ENCODE measurements at regions not wholly inside any gene's neighbourhood (a gene's known extent, or its start where the extent isn't known, plus 50 kb on each side); places are given as distances from the start of the nearest gene placed in this dataset.

GRCh38 chr16:55015181-55015913, 84.7 kb downstream of the IRX5 start:
- TF ChIP-seq MAZ (IDR thresholded peaks at IDR 0.05; ENCODE audit: borderline replicate concordance, low read depth, low read length) (no peak), CTCF (conservative IDR thresholded peaks at IDR 0.05; ENCODE audit: low read depth, low read length) (no peak), RAD21 (IDR thresholded peaks at IDR 0.05; ENCODE audit: low read length) (no peak), POLR2A (IDR thresholded peaks at IDR 0.05; ENCODE audit: low read depth, low read length) (no peak), RFX5 (IDR thresholded peaks at IDR 0.05; ENCODE audit: low read depth, low read length) (no peak), FOS (IDR thresholded peaks at IDR 0.05; ENCODE audit: low read depth, low read length) (no peak), BHLHE40 (IDR thresholded peaks at IDR 0.05; ENCODE audit: low read depth, low read length) (no peak), MXI1 (IDR thresholded peaks at IDR 0.05; ENCODE audit: borderline replicate concordance, low read depth, low read length) (no peak), USF2 (IDR thresholded peaks at IDR 0.05; ENCODE audit: low read depth, low read length) (no peak), RCOR1 (IDR thresholded peaks at IDR 0.05; ENCODE audit: insufficient replicate concordance, low read length) (no peak), CEBPB (IDR thresholded peaks at IDR 0.05; ENCODE audit: low read depth, low read length) (no peak), SMC3 (IDR thresholded peaks at IDR 0.05; ENCODE audit: low read depth, low read length) (no peak), MAFK (IDR thresholded peaks at IDR 0.05; ENCODE audit: low read depth, low read length) (no peak)
- TF ChIP-seq, protein P1, sequence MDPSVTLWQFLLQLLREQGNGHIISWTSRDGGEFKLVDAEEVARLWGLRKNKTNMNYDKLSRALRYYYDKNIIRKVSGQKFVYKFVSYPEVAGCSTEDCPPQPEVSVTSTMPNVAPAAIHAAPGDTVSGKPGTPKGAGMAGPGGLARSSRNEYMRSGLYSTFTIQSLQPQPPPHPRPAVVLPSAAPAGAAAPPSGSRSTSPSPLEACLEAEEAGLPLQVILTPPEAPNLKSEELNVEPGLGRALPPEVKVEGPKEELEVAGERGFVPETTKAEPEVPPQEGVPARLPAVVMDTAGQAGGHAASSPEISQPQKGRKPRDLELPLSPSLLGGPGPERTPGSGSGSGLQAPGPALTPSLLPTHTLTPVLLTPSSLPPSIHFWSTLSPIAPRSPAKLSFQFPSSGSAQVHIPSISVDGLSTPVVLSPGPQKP (IDR thresholded peaks at IDR 0.05; ENCODE audit: borderline replicate concordance, low read depth, low read length) = no peak

Measured in IMR-90 (cell line).